WTC11 (cell line): ENCODE measurements at regions not wholly inside any gene's neighbourhood (a gene's known extent, or its start where the extent isn't known, plus 50 kb on each side); places are given as distances from the start of the nearest gene placed in this dataset.

Experiments used
- ATAC-seq: fragments of 200-7000 bp; cut with Tn5 transposase; 2 replicates; pipeline ENCODE4 v1.10.0; 2021; ENCODE audit warnings: mild to moderate bottlenecking, moderate library complexity
- CTCF ChIA-PET: fragments of 300-600 bp; sonication (Branson Sonifier 250); formaldehyde crosslinking; loops from one replicate; lab custom pipeline; 2021; ENCODE audit warnings: antibody characterized with exemption; lab: Charles Lee
- POLR2A ChIA-PET: fragments of 350-600 bp; sonication (Branson Sonifier 250); formaldehyde crosslinking; loops from one replicate; lab custom pipeline; 2021; ENCODE audit warnings: antibody characterized with exemption; lab: Charles Lee
- DNase-seq: peaks from one replicate; pipeline ENCODE4 v3.0.0; 2021; ENCODE audit warnings: low spot score
- H3K27ac Mint-ChIP-seq: 2 replicates; pipeline ENCODE4 v1.8.0; 2021; ENCODE audit warnings: mixed read lengths
- H3K27me3 Mint-ChIP-seq: 2 replicates; pipeline ENCODE4 v1.8.0; 2021; ENCODE audit warnings: low read depth, mild to moderate bottlenecking, moderate library complexity, mixed read lengths
- H3K36me3 Mint-ChIP-seq: 2 replicates; pipeline ENCODE4 v1.8.0; 2021; ENCODE audit warnings: mixed read lengths
- H3K4me1 Mint-ChIP-seq: 2 replicates; pipeline ENCODE4 v1.8.0; 2022; ENCODE audit warnings: mixed read lengths
- H3K4me3 Mint-ChIP-seq: 2 replicates; pipeline ENCODE4 v1.8.0; 2021; ENCODE audit warnings: mild to moderate bottlenecking, moderate library complexity, mixed read lengths
- H3K9me3 Mint-ChIP-seq: 2 replicates; pipeline ENCODE4 v1.8.0; 2021; ENCODE audit warnings: mixed read lengths
- AR ChIP-seq: fragments of 250-450 bp; sonication (Bioruptor Pico); IDR thresholded peaks from 2 replicates; pipeline ENCODE4 v1.9.0; 2021; ENCODE audit warnings: mild to moderate bottlenecking
- ATF1 ChIP-seq: sonication (generic); formaldehyde crosslinking; IDR thresholded peaks from 2 replicates; pipeline ENCODE4 v1.8.1; 2023; ENCODE audit warnings: mild to moderate bottlenecking, moderate library complexity, missing genetic modification reagents
- ESRRA ChIP-seq: sonication (generic); formaldehyde crosslinking; IDR thresholded peaks from 2 replicates; pipeline ENCODE4 v1.8.1; 2022; ENCODE audit warnings: mild to moderate bottlenecking, missing genetic modification reagents, borderline replicate concordance
- HMGA2 ChIP-seq: fragments of 250-450 bp; sonication (Bioruptor Pico); IDR thresholded peaks from 2 replicates; pipeline ENCODE4 v1.4.0; 2021; ENCODE audit warnings: mild to moderate bottlenecking, moderate library complexity
- IRF2 ChIP-seq: sonication (generic); formaldehyde crosslinking; IDR thresholded peaks from 2 replicates; pipeline ENCODE4 v1.8.0; 2022; ENCODE audit warnings: low read depth, missing genetic modification reagents, borderline replicate concordance
- STAT6 ChIP-seq: sonication (generic); formaldehyde crosslinking; conservative IDR thresholded peaks from 2 replicates; pipeline ENCODE4 v1.8.1; 2023; ENCODE audit warnings: mild to moderate bottlenecking, low read depth, missing genetic modification reagents, moderate library complexity
- TEAD1 ChIP-seq: sonication (generic); formaldehyde crosslinking; IDR thresholded peaks from 2 replicates; pipeline ENCODE4 v1.8.0; 2022; ENCODE audit warnings: mild to moderate bottlenecking, missing genetic modification reagents
- TEAD4 ChIP-seq: sonication (generic); formaldehyde crosslinking; IDR thresholded peaks from 2 replicates; pipeline ENCODE4 v1.8.0; 2022; ENCODE audit warnings: mild to moderate bottlenecking, missing genetic modification reagents
- TP53 ChIP-seq: sonication (generic); formaldehyde crosslinking; IDR thresholded peaks from 2 replicates; pipeline ENCODE4 v1.8.1; 2023; ENCODE audit warnings: mild to moderate bottlenecking, missing genetic modification reagents
- ZNF281 ChIP-seq: sonication (generic); formaldehyde crosslinking; IDR thresholded peaks from 2 replicates; pipeline ENCODE4 v1.8.0; 2023; ENCODE audit warnings: mild to moderate bottlenecking, missing genetic modification reagents
- ZNF317 ChIP-seq: sonication (generic); formaldehyde crosslinking; IDR thresholded peaks from 2 replicates; pipeline ENCODE4 v1.8.1; 2023; ENCODE audit warnings: low read depth, mild to moderate bottlenecking, moderate library complexity, missing genetic modification reagents, borderline replicate concordance
- ZNF416 ChIP-seq: fragments of 250-450 bp; sonication (Bioruptor Pico); IDR thresholded peaks from 2 replicates; pipeline ENCODE4 v1.9.0; 2021; ENCODE audit warnings: mild to moderate bottlenecking, inconsistent platforms
- ZNF423 ChIP-seq: fragments of 250-450 bp; sonication (Bioruptor Pico); IDR thresholded peaks from 2 replicates; pipeline ENCODE4 v2.1.2; 2022; ENCODE audit warnings: mild to moderate bottlenecking, moderate library complexity
- ZNF425 ChIP-seq: fragments of 250-450 bp; sonication (Bioruptor Pico); conservative IDR thresholded peaks from 2 replicates; pipeline ENCODE4 v1.9.0; 2021; ENCODE audit warnings: mild to moderate bottlenecking
- ZNF532 ChIP-seq: fragments of 250-450 bp; sonication (Bioruptor Pico); IDR thresholded peaks from 2 replicates; pipeline ENCODE4 v1.9.0; 2021; ENCODE audit warnings: mild to moderate bottlenecking, borderline replicate concordance
- ZSCAN18 ChIP-seq: fragments of 250-450 bp; sonication (Bioruptor Pico); IDR thresholded peaks from 2 replicates; pipeline ENCODE4 v2.1.2; 2022; ENCODE audit warnings: mild to moderate bottlenecking, moderate library complexity

GRCh38 chr18:11383381-11383780 is 226.0 kb upstream of the SLC35G4 start (continued):
- TF ChIP-seq IRF2 (CRISPR knock-in tag) (no peak), ZSCAN18 (CRISPR knock-in tag) (no peak), STAT6 (no peak), HMGA2 (CRISPR knock-in tag) (no peak)

- no peak for TF ChIP-seq ATF1 (CRISPR knock-in tag)
- TF ChIP-seq AR (CRISPR knock-in tag): no peak
- no peak for TF ChIP-seq ZNF317 (CRISPR knock-in tag)
- no peak for TF ChIP-seq ZNF281
- no peak for TF ChIP-seq ZNF532 (CRISPR knock-in tag)
- TF ChIP-seq ZNF416 (CRISPR knock-in tag): no peak
- TF ChIP-seq ZNF425: no peak
- no peak for TF ChIP-seq ZNF423
- no peak for TF ChIP-seq ESRRA (CRISPR knock-in tag)
- no peak for TF ChIP-seq TP53 (CRISPR knock-in tag)
- no peak for TF ChIP-seq TEAD4
- no peak for TF ChIP-seq TEAD1
- Mint-ChIP-seq H3K27ac (no peak overlapping the region), H3K4me3 (no peak overlapping the region), H3K36me3 (no peaks in the 10 kb centered on the region; the same call in 1 of the 2 replicates), H3K4me1 (0 out of 2 replicates have a peak, but pooled peaks cover 3% of the 10 kb centered on the region), H3K9me3 (peaks cover 21% of the 10 kb centered on the region), H3K27me3 (no peaks in the 10 kb centered on the region; the same call in 1 of the 2 replicates)
- POLR2A ChIA-PET: no interaction called here
- ATAC-seq (no peak), DNase-seq (no peak)
- CTCF ChIA-PET: interaction anchor here (1.5 kb wide), 1 partner anchor 71 kb away, joined by 3 read pairs; no protein-coding TSS in a partner anchor
Measured at GRCh38 chr18:11380968-11381367, 228.4 kb upstream of the SLC35G4 start.
